ENCODE measurements at regions not wholly inside any gene's neighbourhood (a gene's known extent, or its start where the extent isn't known, plus 50 kb on each side); places are given as distances from the start of the nearest gene placed in this dataset.

DNA sequence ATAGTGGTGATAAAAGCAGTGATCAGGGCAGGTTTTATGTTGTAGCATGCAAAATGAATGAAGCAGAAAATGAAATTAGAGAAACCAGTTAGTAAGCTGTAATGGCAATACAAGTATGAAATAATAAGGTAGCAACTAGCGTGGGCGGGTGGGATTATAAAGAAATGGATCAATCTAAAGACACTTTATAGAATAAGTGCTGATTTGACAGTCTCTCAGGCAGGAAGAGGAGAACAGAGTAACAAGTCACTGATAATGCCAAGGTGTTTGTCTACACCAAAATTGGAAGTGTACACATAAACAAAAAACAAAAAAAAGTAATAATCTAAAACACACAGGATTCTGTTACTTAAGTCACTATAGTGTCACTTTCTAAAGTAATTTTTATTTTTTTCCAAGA, 51.0 kb upstream of the PCBP1 start:
- no peak for DNase-seq (ENCODE audit: low spot score)

DNA sequence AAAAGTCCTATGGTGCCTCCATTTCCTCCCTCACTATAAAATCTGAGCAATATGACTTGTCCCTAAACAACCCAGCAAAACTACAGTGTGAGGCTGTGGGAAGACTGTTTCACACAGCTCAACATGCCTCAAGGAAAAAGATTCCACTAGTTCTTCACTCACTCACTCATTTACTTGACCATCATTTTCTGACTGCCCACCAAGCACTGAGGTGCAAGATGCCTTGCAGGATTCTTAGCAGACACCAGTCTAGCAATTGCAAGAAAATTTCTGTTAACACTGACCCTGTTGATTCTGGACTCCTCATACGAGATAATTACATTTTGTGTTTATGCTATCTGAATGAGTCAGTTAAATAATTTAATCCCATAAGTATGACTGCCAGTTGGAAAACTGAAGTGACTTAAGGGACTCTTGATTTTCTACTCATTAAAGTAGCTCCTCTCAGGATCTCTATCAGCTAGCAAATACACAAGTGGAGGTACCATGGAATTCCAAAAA, 51.9 kb upstream of the PCBP1 start:
- DNase-seq (ENCODE audit: low spot score) = no peak

DNA sequence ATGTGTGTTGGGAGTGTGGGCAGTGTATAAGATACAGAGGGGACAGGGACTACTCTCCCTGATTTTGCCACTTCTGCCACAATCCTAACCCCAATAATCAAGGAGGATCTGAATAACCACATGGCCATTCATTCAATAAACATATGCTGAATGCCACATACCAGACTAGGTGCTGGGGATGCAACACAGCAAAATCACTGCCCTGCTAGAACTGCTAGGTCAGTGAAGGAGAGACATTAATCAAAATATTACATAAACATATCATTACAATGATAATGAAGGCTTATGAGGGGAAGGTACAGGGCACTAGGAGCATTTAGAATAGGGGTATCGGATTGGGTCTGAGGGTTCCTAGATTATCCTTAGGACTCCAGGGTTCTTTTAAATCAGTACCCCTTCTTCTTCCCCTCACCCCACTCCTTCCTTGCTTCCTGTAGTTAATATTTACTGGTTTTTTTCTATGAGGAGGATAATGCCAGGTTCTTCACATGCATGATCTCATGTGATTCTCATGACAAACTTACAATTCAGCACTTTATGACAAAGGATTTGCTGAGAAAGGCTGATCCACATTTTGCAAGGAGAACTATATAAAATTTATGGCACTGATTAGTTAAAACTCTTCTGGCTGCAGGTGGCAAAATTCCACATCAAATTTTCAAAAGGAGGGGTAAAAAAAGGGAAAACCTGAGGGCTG, 56.4 kb upstream of the PCBP1 start:
- DNase-seq (ENCODE audit: low spot score) = no peak

DNA sequence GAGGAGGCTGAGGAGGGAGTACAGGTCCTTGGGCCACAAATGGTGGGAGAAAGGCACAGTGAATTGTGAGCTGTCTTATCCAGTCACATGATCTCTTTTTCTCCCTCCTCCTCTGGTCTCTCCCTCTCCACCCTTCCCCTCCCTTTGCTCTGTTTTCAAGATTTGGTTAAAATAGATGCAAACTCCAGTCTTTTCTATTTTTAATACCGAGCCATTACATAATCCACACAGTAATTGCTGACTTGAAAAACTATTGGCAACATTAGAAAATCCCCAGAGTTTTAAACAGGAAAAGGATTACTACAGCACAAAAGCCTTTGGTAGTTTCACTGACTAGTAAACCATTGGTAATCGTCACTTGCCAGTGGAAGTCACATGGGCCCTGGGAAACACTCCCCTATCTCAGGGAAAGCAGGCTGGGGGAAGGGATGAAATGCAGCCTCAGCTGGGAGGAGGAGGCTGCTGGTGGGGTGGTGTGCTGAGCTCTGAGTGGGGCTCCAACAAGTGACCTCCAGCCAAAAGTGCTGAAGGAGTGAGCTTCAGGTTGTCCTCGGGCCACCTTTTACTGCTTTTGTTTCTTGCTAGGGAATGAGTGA, 57.4 kb upstream of the PCBP1 start:
- peak; percentile 79 for DNase-seq (ENCODE audit: low spot score)

DNA sequence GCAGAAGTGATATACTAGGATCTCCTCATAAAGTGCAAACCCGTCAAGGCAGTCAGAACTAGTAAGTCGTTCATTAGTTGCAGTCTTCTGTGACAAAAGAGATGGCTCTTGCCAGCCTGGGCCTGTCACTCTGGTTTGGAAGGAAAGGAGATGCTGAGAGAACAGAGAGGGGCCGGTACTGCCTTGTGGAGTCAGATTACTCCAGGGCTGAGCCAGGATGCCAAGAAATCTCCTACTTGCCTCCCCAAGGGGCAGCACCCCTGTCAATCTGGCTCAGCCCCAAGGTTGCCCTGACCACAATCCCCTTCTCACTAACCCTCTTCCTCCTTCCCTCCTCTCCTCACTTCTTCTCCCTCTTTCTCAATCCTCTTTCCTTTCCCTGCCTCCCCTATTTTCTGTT, 62.9 kb upstream of the ASPRV1 start:
- DNase-seq (ENCODE audit: low spot score) = no peak

DNA sequence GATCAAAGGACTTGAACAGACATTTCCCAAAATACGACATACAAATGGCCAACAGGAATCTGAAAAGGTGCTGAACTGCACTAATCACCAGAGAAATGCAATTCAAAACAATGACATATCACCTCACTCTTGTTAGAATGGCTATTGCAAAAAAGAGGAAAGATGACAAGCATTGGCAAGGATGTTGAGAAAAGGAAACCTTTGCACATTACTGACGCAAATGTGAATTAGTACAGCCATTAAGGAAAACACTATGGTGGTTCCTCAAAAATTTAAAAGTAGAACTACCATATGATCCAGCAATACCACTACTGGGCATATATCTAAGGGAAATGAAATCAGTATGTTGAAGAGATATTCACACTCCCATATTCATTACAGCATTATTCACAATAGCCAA, 57.7 kb upstream of the ASPRV1 start:
- no peak for DNase-seq (ENCODE audit: low spot score)

DNA sequence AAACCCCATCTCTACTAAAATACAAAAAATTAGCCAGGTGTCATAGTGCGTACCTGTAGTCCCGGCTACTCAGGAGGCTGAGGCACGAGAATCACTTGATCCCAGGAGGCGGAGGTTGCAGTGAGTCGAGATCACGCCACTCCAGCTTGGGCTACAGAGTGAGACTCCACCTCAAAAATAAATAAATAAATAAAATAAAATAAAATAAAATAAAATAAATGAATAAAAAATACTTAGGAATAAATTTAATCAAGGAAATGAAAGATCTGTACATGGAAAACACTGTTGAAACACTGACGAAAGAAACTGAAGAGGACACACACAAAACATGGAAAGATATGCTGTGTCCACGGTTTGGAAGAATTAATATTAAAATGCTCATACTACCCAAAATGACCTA, 56.5 kb upstream of the ASPRV1 start:
- no peak for DNase-seq (ENCODE audit: low spot score)

DNA sequence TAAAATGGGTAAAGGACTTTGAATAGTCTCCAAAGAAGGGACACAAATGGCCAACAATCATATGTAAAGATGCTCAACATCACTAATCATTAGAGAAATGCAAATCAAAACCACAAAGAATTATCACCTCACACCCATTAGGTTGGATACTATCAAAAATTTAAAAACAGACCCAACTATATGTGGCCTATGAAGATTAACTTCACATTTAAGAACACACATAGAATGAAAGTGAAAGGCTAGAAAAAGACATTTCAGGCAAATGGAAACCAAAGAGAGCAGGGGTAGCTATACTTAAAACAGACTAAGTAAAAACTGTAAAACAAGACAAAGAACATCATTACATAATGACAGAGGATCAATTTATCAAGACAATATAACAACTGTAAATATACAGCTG, 53.5 kb upstream of the ASPRV1 start:
- no peak for DNase-seq (ENCODE audit: low spot score)

DNA sequence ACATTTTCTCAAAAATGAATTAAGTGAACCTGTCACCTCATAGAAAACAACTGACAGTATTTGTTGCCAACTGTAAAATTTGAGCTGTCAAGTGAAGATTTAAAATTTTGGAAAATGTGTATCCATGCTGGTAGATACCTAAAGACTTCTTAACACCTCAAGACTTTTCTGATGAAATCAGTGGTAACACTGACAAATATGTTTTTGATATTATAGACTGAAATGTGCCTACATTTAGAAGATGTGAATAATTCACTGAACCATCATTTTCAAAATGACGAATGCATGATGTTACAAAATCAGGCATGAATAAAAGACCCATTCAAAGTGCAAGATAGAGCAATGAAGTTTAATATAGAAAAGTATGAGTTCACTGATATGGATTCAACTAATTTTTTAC, 51.5 kb upstream of the ASPRV1 start:
- DNase-seq (ENCODE audit: low spot score) = no peak

DNA sequence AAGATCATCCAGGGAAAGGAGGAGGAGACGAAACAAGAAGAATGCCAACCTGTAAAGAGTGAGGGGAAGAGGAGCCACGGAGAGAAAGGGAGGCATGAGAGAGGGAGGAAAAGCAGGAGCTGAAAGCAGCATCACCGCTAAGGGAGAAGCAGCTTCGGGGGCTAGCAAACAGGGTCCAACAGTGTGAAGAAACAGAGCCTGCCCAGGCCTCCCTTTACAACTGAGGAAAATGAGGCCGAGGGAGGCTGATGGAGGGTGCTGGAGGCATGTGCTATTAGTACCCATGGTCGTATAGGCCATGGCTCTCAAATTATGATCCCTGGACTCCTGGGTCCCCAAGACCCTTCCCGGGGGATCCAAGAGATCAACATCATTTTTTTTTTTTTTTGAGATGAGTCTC, 50.4 kb upstream of the ASPRV1 start:
- DNase-seq (ENCODE audit: low spot score) = no peak

DNA sequence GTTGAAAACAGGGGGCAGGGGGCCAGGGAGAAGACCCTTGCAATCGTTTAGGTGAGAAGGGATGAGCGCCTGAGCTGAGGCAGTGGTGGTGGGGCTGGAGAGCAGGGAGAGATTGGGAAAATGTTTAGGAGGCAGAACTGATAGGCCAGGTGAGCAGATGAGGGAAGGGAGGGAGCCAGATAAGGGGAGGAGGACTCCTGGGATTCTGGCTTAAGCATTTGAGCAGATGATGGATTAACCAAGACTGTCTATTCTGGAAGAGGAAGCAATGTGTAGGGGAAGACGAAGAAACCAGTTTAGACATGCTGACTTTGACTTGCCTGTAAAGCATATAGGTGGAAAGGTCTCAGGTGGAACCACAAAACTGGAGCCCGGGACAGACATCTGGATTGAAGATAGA, 49.9 kb upstream of the ASPRV1 start:
- DNase-seq (ENCODE audit: low spot score) = no peak

Data from hepatic stellate cell (primary cell).